H1 (cell line): ENCODE measurements at regions not wholly inside any gene's neighbourhood (a gene's known extent, or its start where the extent isn't known, plus 50 kb on each side); places are given as distances from the start of the nearest gene placed in this dataset.

Source experiments
- CHD7 ChIP-seq: fragments of 300-600 bp; sonication (generic); IDR thresholded peaks from 2 replicates; pipeline ENCODE4 v1.7.1; 2012; ENCODE audit warnings: low read length, moderate library complexity, mild to moderate bottlenecking, inconsistent platforms; ENCODE audit not compliant: insufficient replicate concordance
- CTBP2 ChIP-seq: IDR thresholded peaks from 2 replicates; pipeline ENCODE4 v1.7.0; 2011; ENCODE audit warnings: borderline replicate concordance, mild to moderate bottlenecking, moderate library complexity, mixed read lengths, low read length; ENCODE audit not compliant: insufficient read depth, insufficient read length
- EP300 ChIP-seq, 2 experiments: IDR thresholded peaks; 1 replicate in 1 of 2; 2 replicates in 1 of 2; pipeline ENCODE4 v1.6.1; 2011 to 2012; ENCODE audit warnings: low read depth in 2 of 2, low read length in 2 of 2, mild to moderate bottlenecking in 2 of 2, borderline replicate concordance in 1 of 2, inconsistent platforms in 1 of 2, moderate library complexity in 1 of 2
- JUN ChIP-seq: IDR thresholded peaks from 2 replicates; pipeline ENCODE4 v1.6.1; 2011; ENCODE audit warnings: low read depth, mild to moderate bottlenecking, improper control_type of control experiment, low read length
- POLR2A ChIP-seq, 2 experiments: IDR thresholded peaks; 1 replicate in 1 of 2; 2 replicates in 1 of 2; pipeline ENCODE4 v1.6.1; 2011; ENCODE audit warnings: low read depth in 2 of 2, low read length in 2 of 2, mild to moderate bottlenecking in 2 of 2; ENCODE audit errors: control extremely low read depth in 1 of 2
- SIRT6 ChIP-seq: IDR thresholded peaks from one replicate; pipeline ENCODE4 v1.7.1; 2012; ENCODE audit warnings: low read length, inconsistent platforms

GRCh38 chr10:56844978-56845529 lies 484.0 kb upstream of the ZWINT start (continued):
- no peak for TF ChIP-seq CHD7
- TF ChIP-seq SIRT6: no peak
- TF ChIP-seq JUN: no peak
- no peak for TF ChIP-seq EP300 (IDR thresholded peaks at IDR 0.05; ENCODE audit: borderline replicate concordance in 1 of 2, low read depth in 2 of 2, low read length in 2 of 2)
- TF ChIP-seq POLR2A (IDR thresholded peaks at IDR 0.05; ENCODE audit: control extremely low read depth in 1 of 2, low read depth in 2 of 2, low read length in 2 of 2): no peak
- no peak for TF ChIP-seq CTBP2
- TF ChIP-seq, all 59 proteins: peak for 0
